GM19240 (cell line): ENCODE measurements at regions not wholly inside any gene's neighbourhood (a gene's known extent, or its start where the extent isn't known, plus 50 kb on each side); places are given as distances from the start of the nearest gene placed in this dataset.
"Not testable (repeated sequence)": the region's sequence is repeated elsewhere in the genome, so short reads cannot be mapped to it uniquely, and the experiment has no call there.

ENCODE experiments used
- DNase-seq: peaks from one replicate; pipeline ENCODE4 v3.0.0; 2011; ENCODE audit warnings: low spot score; ENCODE audit not compliant: insufficient read length

- DNase-seq, result no peak
Measured at GRCh38 chr6:53446151-53446550, 97.4 kb upstream of the ELOVL5 start.

GRCh38 chr6:53441761-53442160 lies 93.0 kb upstream of the ELOVL5 start:
- no peak for DNase-seq

- no peak for DNase-seq
Measured at GRCh38 chr6:53441035-53441493, 92.3 kb upstream of the ELOVL5 start.

GRCh38 chr6:53440336-53440945 lies 91.7 kb upstream of the ELOVL5 start:
- no peak for DNase-seq

GRCh38 chr6:53439556-53439955 lies 90.8 kb upstream of the ELOVL5 start:
- DNase-seq, result no peak

- no peak for DNase-seq
Measured at GRCh38 chr6:53437557-53438202, 88.9 kb upstream of the ELOVL5 start.

- no peak for DNase-seq
Measured at GRCh38 chr6:53436526-53437303, 88.0 kb upstream of the ELOVL5 start.

GRCh38 chr6:53433951-53434285 lies 85.2 kb upstream of the ELOVL5 start:
- DNase-seq, result no peak

GRCh38 chr6:53433261-53433950 lies 84.7 kb upstream of the ELOVL5 start:
- no peak for DNase-seq

GRCh38 chr6:53432318-53433161 lies 83.8 kb upstream of the ELOVL5 start:
- DNase-seq, result no peak

- DNase-seq, result no peak
Measured at GRCh38 chr6:53431704-53432103, 83.0 kb upstream of the ELOVL5 start.

- no peak for DNase-seq
Measured at GRCh38 chr6:53429401-53429800, 80.7 kb upstream of the ELOVL5 start.

GRCh38 chr6:53428886-53429285 lies 80.1 kb upstream of the ELOVL5 start:
- DNase-seq, result no peak

- DNase-seq, result no peak
Measured at GRCh38 chr6:53426667-53427270, 78.0 kb upstream of the ELOVL5 start.

GRCh38 chr6:53426117-53426516 lies 77.4 kb upstream of the ELOVL5 start:
- no peak for DNase-seq

- no peak for DNase-seq
Measured at GRCh38 chr6:53424976-53425718, 76.4 kb upstream of the ELOVL5 start.

GRCh38 chr6:53424300-53424699 lies 75.5 kb upstream of the ELOVL5 start:
- no peak for DNase-seq

- DNase-seq, result not testable (repeated sequence)
Measured at GRCh38 chr6:53423560-53423959, 74.8 kb upstream of the ELOVL5 start.

- no peak for DNase-seq
Measured at GRCh38 chr6:53419026-53419425, 70.3 kb upstream of the ELOVL5 start.

- no peak for DNase-seq
Measured at GRCh38 chr6:53418288-53418687, 69.5 kb upstream of the ELOVL5 start.
